Spinal cord (tissue), 9 donors: ENCODE measurements at regions not wholly inside any gene's neighbourhood (a gene's known extent, or its start where the extent isn't known, plus 50 kb on each side); places are given as distances from the start of the nearest gene placed in this dataset.
A peak's percentile ranks its signal among the peaks of the same experiment; 100 is the strongest.

Experiments
- DNase-seq, 6 donors: peaks; one replicate each; pipeline versions ENCODE4 v3.0.0 to v3.0.0-alpha.2; 2013 to 2015; ENCODE audit warnings: low spot score in 6 of 6, low read depth in 4 of 6
- H3K27ac ChIP-seq: one replicate; pipeline ENCODE4 v1.5.1; 2013; ENCODE audit warnings: low read depth, low read length, control low read depth
- H3K27me3 ChIP-seq: one replicate; pipeline ENCODE4 v1.6.1; 2013; ENCODE audit warnings: low read length; ENCODE audit not compliant: control insufficient read depth, insufficient read depth
- H3K36me3 ChIP-seq: one replicate; pipeline ENCODE4 v1.6.1; 2013; ENCODE audit warnings: low read length; ENCODE audit not compliant: control insufficient read depth, insufficient read depth
- H3K4me1 ChIP-seq: one replicate; pipeline ENCODE4 v1.6.1; 2013; ENCODE audit warnings: low read length; ENCODE audit not compliant: control insufficient read depth, insufficient read depth
- H3K4me3 ChIP-seq: one replicate; pipeline ENCODE4 v1.5.1; 2013; ENCODE audit warnings: low read depth, low read length, control low read depth
- H3K9me3 ChIP-seq: one replicate; pipeline ENCODE4 v1.6.1; 2013; ENCODE audit warnings: low read length; ENCODE audit not compliant: control insufficient read depth, insufficient read depth
- WGBS: methylation state at CpG from one replicate; pipeline ENCODE4 v1.1.5; 2013; ENCODE audit warnings: missing lambda C conversion rate; ENCODE audit not compliant: insufficient coverage; 5-methylcytosine and 5-hydroxymethylcytosine counted together
- donor health status: healthy.

GRCh38 chr1:11338284-11338924 lies 65.4 kb downstream of the UBIAD1 start:
- Histone ChIP-seq H3K9me3 (no peaks in the 10 kb centered on the region), H3K27ac (peak overlapping the region; percentile 4), H3K4me3 (no peak overlapping the region), H3K36me3 (no peaks in the 10 kb centered on the region), H3K27me3 (no peaks in the 10 kb centered on the region), H3K4me1 (peaks cover 61% of the 10 kb centered on the region)
- WGBS = 39% methylated on average over 8 of the region's 10 CpGs
- DNase-seq = peak in 1 of 6 donors; percentile 70

GRCh38 chr1:11339346-11340232 lies 66.6 kb downstream of the UBIAD1 start:
- WGBS = 11% methylated on average over 21 of the region's 24 CpGs
- no peak overlapping the region for H3K4me3 ChIP-seq
- no peaks in the 10 kb centered on the region for H3K9me3 ChIP-seq
- no peak overlapping the region for H3K27ac ChIP-seq
- H3K27me3 ChIP-seq = no peaks in the 10 kb centered on the region
- H3K4me1 ChIP-seq = peaks cover 60% of the 10 kb centered on the region
- DNase-seq = peak in 2 of 6 donors; percentile 70 to 86
- H3K36me3 ChIP-seq = no peaks in the 10 kb centered on the region

- H3K27me3 ChIP-seq = no peaks in the 10 kb centered on the region
- no peak overlapping the region for H3K27ac ChIP-seq
- H3K4me1 ChIP-seq = peaks cover 61% of the 10 kb centered on the region
- no peaks in the 10 kb centered on the region for H3K36me3 ChIP-seq
- no peaks in the 10 kb centered on the region for H3K9me3 ChIP-seq
- 19% methylated on average over 4 of the region's 4 CpGs for WGBS
- H3K4me3 ChIP-seq = no peak overlapping the region
- no peak for DNase-seq
These were observed 67.2 kb downstream of the UBIAD1 start for GRCh38 chr1:11340233-11340632.

- DNase-seq = peak in 1 of 6 donors; percentile 75
- Histone ChIP-seq H3K9me3 (no peaks in the 10 kb centered on the region), H3K27ac (no peak overlapping the region), H3K4me3 (no peak overlapping the region), H3K4me1 (peaks cover 72% of the 10 kb centered on the region), H3K27me3 (no peaks in the 10 kb centered on the region), H3K36me3 (no peaks in the 10 kb centered on the region)
- 86% methylated on average over 1 of the region's 6 CpGs for WGBS
These were observed 69.0 kb downstream of the UBIAD1 start for GRCh38 chr1:11341901-11342552.

- H3K27me3 ChIP-seq = no peaks in the 10 kb centered on the region
- no peaks in the 10 kb centered on the region for H3K36me3 ChIP-seq
- no peak overlapping the region for H3K27ac ChIP-seq
- no peak overlapping the region for H3K4me3 ChIP-seq
- H3K4me1 ChIP-seq = peaks cover 68% of the 10 kb centered on the region
- peak in 1 of 6 donors; percentile 86 for DNase-seq
- no peaks in the 10 kb centered on the region for H3K9me3 ChIP-seq
- 38% methylated on average over 6 of the region's 6 CpGs for WGBS
These were observed 69.6 kb downstream of the UBIAD1 start for GRCh38 chr1:11342621-11343032.

- WGBS = 38% methylated on average over 9 of the region's 19 CpGs
- no peak overlapping the region for H3K27ac ChIP-seq
These were observed 73.1 kb downstream of the UBIAD1 start for GRCh38 chr1:11345971-11346715.

GRCh38 chr1:11350265-11350664 lies 77.3 kb downstream of the UBIAD1 start:
- peak in 1 of 6 donors; percentile 90 for DNase-seq
- no peaks in the 10 kb centered on the region for H3K27me3 ChIP-seq

More at GRCh38 chr1:11345971-11346715, 73.1 kb downstream of the UBIAD1 start:
- no peaks in the 10 kb centered on the region for H3K36me3 ChIP-seq
- H3K9me3 ChIP-seq = no peaks in the 10 kb centered on the region
- peaks cover 49% of the 10 kb centered on the region for H3K4me1 ChIP-seq
- DNase-seq = peak in 1 of 6 donors; percentile 83
- H3K27me3 ChIP-seq = no peaks in the 10 kb centered on the region
- no peak overlapping the region for H3K4me3 ChIP-seq

GRCh38 chr1:11352058-11352715 lies 79.2 kb downstream of the UBIAD1 start:
- DNase-seq = no peak
- 93% methylated on average over 7 of the region's 12 CpGs for WGBS

More at GRCh38 chr1:11350265-11350664, 77.3 kb downstream of the UBIAD1 start:
- 38% methylated on average over 4 of the region's 14 CpGs for WGBS
- no peaks in the 10 kb centered on the region for H3K36me3 ChIP-seq
- H3K4me1 ChIP-seq = peaks cover 43% of the 10 kb centered on the region
- H3K9me3 ChIP-seq = no peaks in the 10 kb centered on the region
- no peak overlapping the region for H3K4me3 ChIP-seq
- no peak overlapping the region for H3K27ac ChIP-seq

More at GRCh38 chr1:11352058-11352715, 79.2 kb downstream of the UBIAD1 start:
- no peak overlapping the region for H3K4me3 ChIP-seq
- H3K27ac ChIP-seq = no peak overlapping the region
- no peaks in the 10 kb centered on the region for H3K9me3 ChIP-seq
- peaks cover 50% of the 10 kb centered on the region for H3K4me1 ChIP-seq
- H3K27me3 ChIP-seq = no peaks in the 10 kb centered on the region
- no peaks in the 10 kb centered on the region for H3K36me3 ChIP-seq
